ENCODE measurements at regions not wholly inside any gene's neighbourhood (a gene's known extent, or its start where the extent isn't known, plus 50 kb on each side); places are given as distances from the start of the nearest gene placed in this dataset.

- TF ChIP-seq CTCF (conservative IDR thresholded peaks at IDR 0.05; ENCODE audit: low read depth, low read length), result no peak
- TF ChIP-seq POLR2A (IDR thresholded peaks at IDR 0.05; ENCODE audit: low read depth, low read length), result no peak
- TF ChIP-seq MAFK (IDR thresholded peaks at IDR 0.05; ENCODE audit: low read depth, low read length), result no peak
- no peak for TF ChIP-seq USF2 (IDR thresholded peaks at IDR 0.05; ENCODE audit: low read depth, low read length)
- no peak for TF ChIP-seq SMC3 (IDR thresholded peaks at IDR 0.05; ENCODE audit: low read depth, low read length)
- TF ChIP-seq MXI1 (IDR thresholded peaks at IDR 0.05; ENCODE audit: borderline replicate concordance, low read depth, low read length), result no peak
- no peak for TF ChIP-seq CHD1 (IDR thresholded peaks at IDR 0.05; ENCODE audit: low read depth, low read length)
- no peak for TF ChIP-seq ELK1 (IDR thresholded peaks at IDR 0.05; ENCODE audit: borderline replicate concordance, low read depth, low read length)
- no peak for TF ChIP-seq RAD21 (IDR thresholded peaks at IDR 0.05; ENCODE audit: low read length)
- no peak for TF ChIP-seq RFX5 (IDR thresholded peaks at IDR 0.05; ENCODE audit: low read depth, low read length)
- TF ChIP-seq MAZ (IDR thresholded peaks at IDR 0.05; ENCODE audit: borderline replicate concordance, low read depth, low read length), result no peak
- no peak for TF ChIP-seq CEBPB (IDR thresholded peaks at IDR 0.05; ENCODE audit: low read depth, low read length)
- TF ChIP-seq RCOR1 (IDR thresholded peaks at IDR 0.05; ENCODE audit: insufficient replicate concordance, low read length), result no peak
- no peak for TF ChIP-seq BHLHE40 (IDR thresholded peaks at IDR 0.05; ENCODE audit: low read depth, low read length)
Observed at GRCh38 chrX:111010111-111010510, 85.9 kb upstream of the PAK3 start.
